Fibroblast of lung (primary cell): ENCODE measurements at regions not wholly inside any gene's neighbourhood (a gene's known extent, or its start where the extent isn't known, plus 50 kb on each side); places are given as distances from the start of the nearest gene placed in this dataset.
A peak's percentile ranks its signal among the peaks of the same experiment; 100 is the strongest.

Source experiments
- DNase-seq, 2 donors: peaks; one replicate each; pipeline versions ENCODE4 v3.0.0 to v3.0.0-alpha.2; 2010; ENCODE audit warnings: low read depth in 2 of 2
- H2AFZ ChIP-seq: 2 replicates; pipeline ENCODE4 v1.5.1; 2012; ENCODE audit warnings: low read length, control low read depth, inconsistent platforms
- H3K27ac ChIP-seq: 2 replicates; pipeline ENCODE4 v1.5.1; 2011; ENCODE audit warnings: low read length, control low read depth; ENCODE audit not compliant: insufficient read depth
- H3K27me3 ChIP-seq: 2 replicates; pipeline ENCODE4 v1.5.1; 2011; ENCODE audit warnings: mild to moderate bottlenecking, low read length; ENCODE audit not compliant: control insufficient read depth, insufficient read depth
- H3K36me3 ChIP-seq: 2 replicates; pipeline ENCODE4 v1.5.1; 2011; ENCODE audit warnings: low read length; ENCODE audit not compliant: control insufficient read depth, insufficient read depth
- H3K4me1 ChIP-seq: 2 replicates; pipeline ENCODE4 v1.5.1; 2011; ENCODE audit warnings: low read length; ENCODE audit not compliant: control insufficient read depth, insufficient read depth; ENCODE audit errors: extremely low read depth
- H3K4me2 ChIP-seq: 2 replicates; pipeline ENCODE4 v1.5.1; 2011; ENCODE audit warnings: low read length, control low read depth; ENCODE audit not compliant: insufficient read depth; ENCODE audit errors: extremely low read depth
- H3K4me3 ChIP-seq, 4 experiments: fragments of 200-600 bp in 1 of 4; sonication (generic) in 1 of 4; replicated peaks in 1 of 4; 2 replicates each; pipeline ENCODE4 v1.5.1; 2011 to 2016; ENCODE audit warnings: low read length in 4 of 4, low read depth in 3 of 4, mild to moderate bottlenecking in 3 of 4, control low read depth in 2 of 4, inconsistent platforms in 1 of 4, mixed read lengths in 1 of 4; ENCODE audit not compliant: insufficient read depth in 1 of 4; ENCODE audit errors: control extremely low read depth in 1 of 4
- H3K79me2 ChIP-seq: 2 replicates; pipeline ENCODE4 v1.5.1; 2012; ENCODE audit warnings: mild to moderate bottlenecking, low read length, inconsistent platforms; ENCODE audit not compliant: control insufficient read depth, insufficient read depth
- H3K9ac ChIP-seq: 2 replicates; pipeline ENCODE4 v1.5.1; 2011; ENCODE audit warnings: mild to moderate bottlenecking, low read length, control low read depth; ENCODE audit not compliant: insufficient read depth
- H3K9me3 ChIP-seq: 2 replicates; pipeline ENCODE4 v1.5.1; 2012; ENCODE audit warnings: low read depth, low read length; ENCODE audit not compliant: control insufficient read depth, insufficient read depth
- H4K20me1 ChIP-seq: 2 replicates; pipeline ENCODE4 v1.5.1; 2011; ENCODE audit warnings: low read length; ENCODE audit not compliant: control insufficient read depth, insufficient read depth; ENCODE audit errors: extremely low read depth
- EZH2 ChIP-seq: IDR thresholded peaks from 2 replicates; pipeline ENCODE4 v1.5.1; 2012; ENCODE audit warnings: low read length, control low read depth, mild to moderate bottlenecking; ENCODE audit errors: missing control alignments
- TF ChIP-seq, protein P1 (sequence below), 2 donors: IDR thresholded peaks in 1 of 2; conservative IDR thresholded peaks in 1 of 2; 1 replicate in 1 of 2; 2 replicates in 1 of 2; pipeline ENCODE4 v1.5.1; 2011 to 2012; ENCODE audit warnings: low read length in 2 of 2, control low read depth in 1 of 2, inconsistent platforms in 1 of 2, low read depth in 1 of 2, mild to moderate bottlenecking in 1 of 2

DNA sequence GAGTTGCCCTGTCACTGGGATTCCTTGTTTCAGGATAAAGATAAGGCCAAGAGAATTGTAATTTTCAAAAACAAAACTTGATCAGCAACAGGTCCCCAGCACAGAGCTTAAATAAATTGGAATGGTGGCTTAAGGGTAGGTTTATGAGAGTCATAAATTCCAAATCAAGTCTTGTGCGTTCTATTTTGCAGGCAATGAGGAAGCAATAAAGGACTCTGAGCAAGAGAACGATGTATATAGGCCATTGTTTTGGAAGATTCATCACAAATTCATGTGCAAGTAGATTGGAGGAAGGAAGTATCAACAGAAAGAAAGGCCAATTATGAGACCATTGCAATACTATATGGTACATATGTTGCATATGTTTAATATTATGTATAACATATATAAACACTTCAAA is 65.7 kb upstream of the PGR start:
- H3K79me2 ChIP-seq = no peaks in the 10 kb centered on the region
- H3K4me3 ChIP-seq = no peak overlapping the region
- no peaks in the 10 kb centered on the region for H3K27me3 ChIP-seq
- no peaks in the 10 kb centered on the region for H4K20me1 ChIP-seq
- no peaks in the 10 kb centered on the region for H3K36me3 ChIP-seq
- H3K4me1 ChIP-seq = no peaks in the 10 kb centered on the region
- no peaks in the 10 kb centered on the region for H3K9me3 ChIP-seq
- H3K9ac ChIP-seq = no peak overlapping the region
- H3K4me2 ChIP-seq = no peak overlapping the region
- no peak overlapping the region for H2AFZ ChIP-seq
- no peak overlapping the region for H3K27ac ChIP-seq
- TF ChIP-seq, protein P1, sequence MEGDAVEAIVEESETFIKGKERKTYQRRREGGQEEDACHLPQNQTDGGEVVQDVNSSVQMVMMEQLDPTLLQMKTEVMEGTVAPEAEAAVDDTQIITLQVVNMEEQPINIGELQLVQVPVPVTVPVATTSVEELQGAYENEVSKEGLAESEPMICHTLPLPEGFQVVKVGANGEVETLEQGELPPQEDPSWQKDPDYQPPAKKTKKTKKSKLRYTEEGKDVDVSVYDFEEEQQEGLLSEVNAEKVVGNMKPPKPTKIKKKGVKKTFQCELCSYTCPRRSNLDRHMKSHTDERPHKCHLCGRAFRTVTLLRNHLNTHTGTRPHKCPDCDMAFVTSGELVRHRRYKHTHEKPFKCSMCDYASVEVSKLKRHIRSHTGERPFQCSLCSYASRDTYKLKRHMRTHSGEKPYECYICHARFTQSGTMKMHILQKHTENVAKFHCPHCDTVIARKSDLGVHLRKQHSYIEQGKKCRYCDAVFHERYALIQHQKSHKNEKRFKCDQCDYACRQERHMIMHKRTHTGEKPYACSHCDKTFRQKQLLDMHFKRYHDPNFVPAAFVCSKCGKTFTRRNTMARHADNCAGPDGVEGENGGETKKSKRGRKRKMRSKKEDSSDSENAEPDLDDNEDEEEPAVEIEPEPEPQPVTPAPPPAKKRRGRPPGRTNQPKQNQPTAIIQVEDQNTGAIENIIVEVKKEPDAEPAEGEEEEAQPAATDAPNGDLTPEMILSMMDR (conservative IDR thresholded peaks at IDR 0.05 in 1 of 2, IDR thresholded peaks at IDR 0.05 in 1 of 2; ENCODE audit: low read depth in 1 of 2, low read length in 2 of 2) = no peak
- TF ChIP-seq EZH2 = no peak
- DNase-seq = no peak

DNA sequence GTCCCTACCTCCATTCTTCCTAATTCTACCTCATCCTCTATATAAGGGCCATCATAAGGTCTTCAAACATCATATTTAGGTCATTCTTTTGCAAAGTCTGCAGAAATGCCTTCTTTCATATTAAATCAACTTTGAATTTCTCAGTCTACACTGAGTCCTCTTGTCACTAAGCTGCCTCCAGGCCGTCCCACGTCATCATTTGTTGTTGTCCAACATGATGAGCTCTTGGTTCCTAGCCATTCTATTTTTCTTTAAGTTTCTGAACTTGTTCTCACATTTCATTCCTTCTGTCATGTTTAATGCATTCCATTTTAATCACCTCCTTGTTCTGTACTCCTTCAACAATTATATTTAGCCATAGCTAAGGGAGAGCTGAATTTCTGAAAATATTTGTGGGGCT is 59.2 kb upstream of the PGR start:
- Histone ChIP-seq H3K36me3 (no peaks in the 10 kb centered on the region), H3K4me3 (no peak overlapping the region), H3K9ac (no peak overlapping the region), H3K4me2 (no peak overlapping the region), H3K79me2 (no peaks in the 10 kb centered on the region), H2AFZ (no peak overlapping the region), H3K27me3 (no peaks in the 10 kb centered on the region), H3K4me1 (no peaks in the 10 kb centered on the region), H4K20me1 (no peaks in the 10 kb centered on the region), H3K27ac (no peak overlapping the region), H3K9me3 (no peaks in the 10 kb centered on the region)
- no peak for TF ChIP-seq EZH2
- TF ChIP-seq, protein P1 (conservative IDR thresholded peaks at IDR 0.05 in 1 of 2, IDR thresholded peaks at IDR 0.05 in 1 of 2; ENCODE audit: low read depth in 1 of 2, low read length in 2 of 2) = no peak
- no peak for DNase-seq

DNA sequence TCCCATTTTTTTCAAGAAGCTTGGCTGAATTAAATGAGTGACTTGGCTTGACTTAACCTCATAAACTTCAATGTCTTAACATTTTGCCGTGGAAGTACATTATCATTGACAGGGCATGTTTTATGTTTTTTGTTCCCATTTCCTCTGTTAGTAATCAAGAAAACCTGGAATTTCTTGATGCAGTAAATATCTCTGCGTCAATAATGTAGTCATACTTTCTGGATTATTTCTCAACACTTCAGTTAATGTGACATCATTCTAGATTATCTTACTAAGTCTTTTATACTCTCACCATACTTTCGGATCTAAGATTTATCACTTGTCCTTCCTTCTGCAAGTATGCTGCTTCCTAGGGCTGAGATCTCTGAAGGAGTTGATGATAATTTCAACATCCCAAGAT is 58.6 kb upstream of the PGR start:
- no peak overlapping the region for H3K4me2 ChIP-seq
- peak in 1 of 2 donors; percentile 23 for DNase-seq
- H2AFZ ChIP-seq = no peak overlapping the region
- no peaks in the 10 kb centered on the region for H3K9me3 ChIP-seq
- H3K9ac ChIP-seq = no peak overlapping the region
- H4K20me1 ChIP-seq = no peaks in the 10 kb centered on the region
- no peak overlapping the region for H3K4me3 ChIP-seq
- TF ChIP-seq EZH2 = no peak
- TF ChIP-seq, protein P1 (conservative IDR thresholded peaks at IDR 0.05 in 1 of 2, IDR thresholded peaks at IDR 0.05 in 1 of 2; ENCODE audit: low read depth in 1 of 2, low read length in 2 of 2) = no peak
- no peaks in the 10 kb centered on the region for H3K27me3 ChIP-seq
- no peaks in the 10 kb centered on the region for H3K4me1 ChIP-seq
- H3K36me3 ChIP-seq = no peaks in the 10 kb centered on the region
- H3K79me2 ChIP-seq = no peaks in the 10 kb centered on the region
- H3K27ac ChIP-seq = no peak overlapping the region
